ENCODE measurements at regions not wholly inside any gene's neighbourhood (a gene's known extent, or its start where the extent isn't known, plus 50 kb on each side); places are given as distances from the start of the nearest gene placed in this dataset.
A peak's percentile ranks its signal among the peaks of the same experiment; 100 is the strongest.

DNA sequence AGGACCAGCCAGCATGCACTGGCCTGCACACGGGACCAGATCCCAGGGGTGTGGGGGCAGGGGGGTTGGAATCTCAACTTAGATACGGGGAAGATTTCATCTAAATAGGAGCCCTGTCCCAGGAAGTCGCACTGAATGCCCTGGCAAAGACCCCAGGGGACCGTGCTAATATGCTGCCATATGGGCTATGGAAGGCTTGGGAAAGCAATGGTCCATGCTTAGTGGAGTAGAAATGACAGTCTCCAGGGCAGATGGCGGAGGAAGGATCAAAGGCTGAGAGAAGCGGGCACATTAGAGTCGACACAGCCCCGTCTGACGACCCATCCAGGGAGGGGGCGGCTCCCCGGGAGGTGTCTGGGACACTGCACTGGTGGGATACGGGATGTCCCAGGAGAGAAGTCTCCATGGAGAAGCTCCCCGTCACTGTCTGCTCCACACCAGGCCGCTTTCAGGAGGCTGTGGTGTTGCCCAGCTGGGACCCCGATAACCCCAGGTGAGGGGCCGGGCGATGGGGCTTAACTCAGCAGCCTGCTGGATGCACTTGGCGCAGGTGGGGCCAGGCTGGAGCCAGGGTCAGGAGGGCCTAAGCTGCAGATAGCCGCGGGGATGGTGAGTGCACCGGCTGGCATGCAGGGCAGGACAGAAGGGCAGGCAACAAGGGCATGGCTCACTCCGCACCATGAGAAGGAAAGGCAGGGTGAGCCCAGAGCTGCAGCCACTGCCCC is 377.7 kb upstream of the IRX1 start:
- DNase-seq: no peak

DNA sequence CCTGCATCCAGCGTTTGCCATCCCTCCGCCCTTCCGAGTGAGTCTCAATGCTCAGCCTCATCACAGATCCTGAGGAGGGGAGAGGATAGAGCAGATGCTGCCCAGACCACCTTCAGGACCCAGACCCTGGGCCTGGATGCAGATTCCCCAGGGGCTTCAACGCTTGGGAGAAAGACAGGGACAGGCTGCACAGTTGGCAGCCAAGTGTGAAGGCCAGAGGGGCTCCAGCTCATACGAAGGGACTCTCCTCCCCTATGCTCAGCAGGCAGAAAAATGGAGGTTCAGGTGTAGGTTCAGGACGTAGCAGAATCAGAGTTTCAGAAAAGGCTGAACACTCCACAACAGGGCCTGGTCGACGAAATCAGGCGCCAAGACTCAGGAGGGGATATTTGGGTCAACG is 378.5 kb upstream of the IRX1 start:
- no peak for DNase-seq

DNA sequence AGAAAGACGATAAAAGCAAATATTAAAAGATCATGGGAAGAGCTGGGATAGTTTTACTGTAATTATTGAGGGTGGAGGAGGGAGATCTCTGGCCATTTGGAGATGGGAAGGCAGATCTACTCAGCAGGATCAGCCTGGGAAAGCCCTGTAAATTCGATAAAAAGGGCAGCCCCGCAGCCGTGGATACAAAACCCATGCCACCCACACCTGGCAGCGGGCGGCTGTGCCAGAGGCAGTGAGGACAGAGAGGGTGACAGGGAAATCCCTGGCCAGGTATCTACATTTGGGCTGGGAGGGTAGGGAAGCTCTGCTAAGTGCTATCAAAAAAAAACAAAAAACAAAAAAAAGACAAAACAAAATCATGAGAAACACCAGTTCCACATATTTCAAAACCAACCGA is 379.2 kb upstream of the IRX1 start:
- no peak for DNase-seq

DNA sequence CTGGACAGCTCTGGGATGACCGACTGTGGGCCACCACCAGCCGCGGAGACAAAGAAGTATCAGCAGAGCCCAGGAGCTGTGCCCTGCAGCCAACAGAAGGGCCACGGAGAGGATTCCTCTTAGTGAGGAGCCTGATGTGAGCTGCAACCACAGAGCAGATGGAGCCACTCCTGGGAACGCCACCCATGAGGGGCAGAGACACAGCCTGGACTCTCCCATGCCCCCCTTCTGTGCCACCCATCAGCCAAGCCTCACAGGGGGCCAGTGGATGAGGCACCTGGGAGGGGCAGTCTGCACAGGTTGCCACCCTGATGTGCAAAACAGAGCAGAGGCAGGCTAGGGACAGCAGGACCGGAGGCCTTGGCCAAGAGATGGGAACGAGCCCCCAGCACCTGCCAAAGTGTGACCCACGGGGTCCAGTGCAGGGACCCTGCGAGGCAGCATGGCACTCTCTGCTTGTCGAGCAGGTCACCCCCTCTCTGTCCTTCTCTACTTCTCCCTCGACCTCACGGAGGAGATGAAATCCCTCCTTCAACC is 380.7 kb upstream of the IRX1 start:
- no peak for DNase-seq

DNA sequence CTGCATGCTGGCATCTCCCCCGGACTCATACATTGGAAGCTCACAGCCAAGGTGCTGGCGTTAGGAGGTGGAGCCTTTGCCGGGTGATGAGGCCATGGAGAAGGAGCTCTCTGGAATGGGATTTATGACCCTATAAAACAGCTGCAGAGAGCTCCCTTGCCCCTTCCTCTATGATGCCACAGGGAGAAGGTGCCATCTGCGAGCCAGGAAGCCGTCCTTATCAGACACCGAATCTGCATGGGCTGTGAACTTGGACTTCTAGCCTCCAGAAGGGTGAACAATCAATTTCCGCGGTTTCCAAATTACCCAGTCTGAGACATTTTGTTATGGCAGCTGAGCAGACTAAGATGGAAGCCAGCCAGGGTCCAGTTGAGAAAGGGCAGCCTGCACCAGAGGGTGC is 381.2 kb upstream of the IRX1 start:
- DNase-seq: no peak

DNA sequence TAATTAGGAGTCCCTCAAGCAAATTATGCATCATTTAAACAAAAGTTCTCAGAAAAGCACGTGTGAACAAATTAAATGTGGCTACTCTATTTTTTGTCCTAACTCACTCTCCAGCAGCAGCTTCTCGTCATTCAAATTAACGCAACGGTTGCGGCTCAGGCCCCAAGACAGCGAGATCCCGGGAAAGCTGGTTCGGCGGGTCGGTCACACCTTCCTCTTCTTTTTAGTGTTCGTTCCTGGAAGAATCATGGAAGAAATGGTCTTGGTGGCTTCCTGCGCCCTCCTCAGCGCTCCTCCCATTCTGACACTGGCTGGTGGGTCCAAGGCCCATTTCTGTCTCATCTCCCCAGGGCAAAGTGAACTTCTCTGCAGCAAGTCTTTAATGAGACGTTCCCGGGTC is 382.8 kb upstream of the IRX1 start:
- DNase-seq: no peak

DNA sequence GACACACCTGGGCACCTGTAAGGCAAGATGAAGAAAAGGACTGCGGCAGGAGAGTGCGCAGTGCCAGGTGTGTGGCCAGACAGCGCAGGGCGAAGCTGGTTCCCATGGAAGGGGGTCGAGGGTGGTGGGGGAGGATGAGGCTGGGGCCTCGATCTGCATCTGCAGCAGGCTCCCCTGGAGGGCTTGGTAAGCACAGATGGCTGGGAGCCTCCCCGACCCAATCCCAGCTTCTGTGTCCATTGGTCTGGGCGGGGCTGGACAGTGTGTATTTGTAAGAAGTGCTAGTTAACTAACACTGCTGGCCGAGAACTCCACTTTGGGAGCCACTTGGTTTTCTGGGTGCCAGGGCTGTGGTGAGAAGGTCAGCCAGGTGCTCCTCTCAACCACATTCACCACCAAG is 385.1 kb upstream of the IRX1 start:
- DNase-seq: no peak

DNA sequence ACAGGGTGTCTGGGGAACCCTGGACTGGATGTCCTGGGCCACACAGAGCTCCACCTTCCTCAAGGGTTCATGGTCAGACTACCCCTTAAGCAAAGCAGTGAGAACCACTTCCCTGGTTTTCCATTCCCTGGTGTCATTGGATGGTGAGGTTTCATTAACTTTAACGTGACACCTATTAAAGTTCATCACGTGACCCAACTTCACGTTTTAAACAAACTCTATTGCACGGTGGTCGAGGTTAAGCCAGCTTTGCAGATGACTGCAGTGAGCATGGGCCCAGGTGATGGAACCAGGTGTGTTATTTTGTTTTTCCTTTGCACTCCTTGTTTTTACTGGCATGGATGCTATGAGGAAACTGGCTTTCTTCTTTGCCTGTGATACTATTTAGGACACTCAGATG is 385.7 kb upstream of the IRX1 start:
- DNase-seq: no peak

DNA sequence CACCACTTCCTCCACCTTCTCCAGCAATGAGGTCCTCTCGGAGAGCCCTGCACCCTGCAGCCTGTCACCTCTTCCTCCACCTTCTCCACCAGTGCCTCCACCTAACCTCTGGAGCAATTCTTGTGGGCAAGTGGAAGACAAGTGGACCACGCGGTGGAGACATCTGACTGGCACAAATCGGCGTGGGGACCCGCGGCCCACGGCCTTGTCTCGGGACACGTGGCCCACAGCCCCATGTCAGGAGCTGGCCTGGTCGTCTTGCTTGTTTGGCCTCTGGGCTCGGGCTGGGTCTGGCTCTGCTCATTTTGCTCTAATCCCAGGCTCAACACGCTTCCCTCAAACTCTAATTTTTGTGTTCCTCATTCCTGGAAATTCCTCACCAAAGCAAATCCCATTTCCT is 393.1 kb upstream of the IRX1 start:
- DNase-seq: no peak

DNA sequence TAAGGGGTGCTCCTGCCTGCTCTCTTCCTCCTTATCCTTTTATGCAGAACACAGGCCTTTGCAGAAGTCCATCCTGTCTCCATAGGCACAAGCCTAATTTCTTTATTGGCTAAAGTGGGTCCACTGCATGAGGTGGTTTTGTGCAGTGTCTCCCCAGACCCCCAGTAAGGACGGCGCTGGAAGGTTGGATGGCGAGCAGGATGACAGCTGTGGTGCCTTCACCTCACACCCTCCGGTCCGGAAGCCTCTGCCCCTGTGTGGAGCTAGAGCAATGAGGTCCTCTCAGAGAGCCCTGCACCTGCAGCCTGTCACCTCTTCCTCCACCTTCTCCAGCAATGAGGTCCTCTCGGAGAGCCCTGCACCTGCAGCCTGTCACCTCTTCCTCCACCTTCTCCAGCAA is 393.7 kb upstream of the IRX1 start:
- no peak for DNase-seq

DNA sequence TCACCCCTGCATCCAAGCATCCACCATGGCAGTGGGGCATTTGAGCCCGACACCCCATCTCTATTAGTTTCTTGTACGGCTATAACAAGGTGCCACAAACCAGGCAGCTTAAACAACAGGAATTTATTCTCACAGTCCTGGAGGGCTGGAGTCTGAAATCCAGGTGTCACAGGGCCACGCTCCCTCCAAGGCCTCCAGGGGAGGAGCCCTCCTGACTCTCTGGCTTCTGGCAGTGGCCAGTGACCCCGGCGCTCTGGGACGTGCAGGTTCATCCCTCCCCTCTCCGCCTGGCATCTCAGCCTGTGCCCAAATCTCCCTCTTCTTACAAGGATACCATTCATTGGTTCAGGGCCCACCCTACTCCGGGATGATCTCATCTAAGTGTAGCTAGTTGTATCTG is 394.5 kb upstream of the IRX1 start:
- DNase-seq: no peak

DNA sequence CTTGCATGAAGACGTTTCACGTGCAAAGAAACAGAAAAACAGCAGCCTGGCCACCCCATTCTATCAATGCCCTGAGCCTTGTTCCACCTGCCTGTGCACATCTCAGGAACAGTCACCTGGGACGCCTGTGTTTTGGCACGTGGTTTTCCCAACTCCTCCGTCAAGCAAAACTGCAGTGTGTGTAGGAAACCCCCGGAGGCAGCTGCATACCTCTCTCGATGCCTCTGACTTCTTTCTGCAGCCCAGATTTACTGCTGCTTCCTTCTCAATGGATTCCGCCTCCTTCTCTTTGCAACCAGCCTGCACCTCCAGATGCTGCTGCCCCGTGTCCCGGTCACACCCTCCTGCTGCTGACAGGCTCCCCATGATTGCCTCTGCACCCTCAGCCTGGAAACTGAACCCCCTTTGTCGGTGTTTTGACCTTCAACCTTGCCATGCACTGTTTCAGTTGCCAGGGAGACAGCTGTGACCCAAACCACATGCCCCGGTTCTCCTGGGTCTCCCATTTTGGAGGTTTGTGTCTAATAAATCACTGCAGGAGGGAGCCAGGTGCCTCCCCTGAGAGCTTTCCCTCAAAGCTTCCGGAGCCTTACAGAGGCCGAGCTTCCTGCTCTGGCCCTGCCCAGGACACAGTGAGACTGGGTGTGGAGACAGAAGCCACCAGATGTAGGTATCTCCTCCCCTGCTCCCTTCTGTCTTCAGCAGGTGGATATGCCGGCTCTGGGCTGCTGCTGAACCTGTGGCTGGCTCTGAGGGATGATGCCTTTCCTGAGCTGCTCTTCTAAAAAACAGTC is 395.5 kb upstream of the IRX1 start:
- no peak for DNase-seq

DNA sequence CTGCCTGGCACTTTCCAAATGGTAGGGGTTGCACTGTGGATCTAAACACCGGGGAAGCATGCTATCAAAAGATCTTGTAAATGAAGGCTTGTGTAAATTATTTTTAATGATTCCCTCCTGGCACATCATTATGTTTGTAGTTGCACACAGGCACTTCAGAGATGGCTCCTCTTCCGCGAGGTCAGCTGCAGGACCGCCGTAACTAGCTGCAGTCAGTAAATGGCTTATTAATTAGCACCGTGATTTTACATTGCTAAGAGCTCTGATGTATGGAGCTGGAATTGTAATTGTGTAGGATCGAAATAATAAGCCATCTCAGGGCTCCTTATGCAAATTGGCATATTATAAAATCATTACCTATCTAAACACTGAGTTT is 397.6 kb upstream of the IRX1 start:
- DNase-seq: no peak

DNA sequence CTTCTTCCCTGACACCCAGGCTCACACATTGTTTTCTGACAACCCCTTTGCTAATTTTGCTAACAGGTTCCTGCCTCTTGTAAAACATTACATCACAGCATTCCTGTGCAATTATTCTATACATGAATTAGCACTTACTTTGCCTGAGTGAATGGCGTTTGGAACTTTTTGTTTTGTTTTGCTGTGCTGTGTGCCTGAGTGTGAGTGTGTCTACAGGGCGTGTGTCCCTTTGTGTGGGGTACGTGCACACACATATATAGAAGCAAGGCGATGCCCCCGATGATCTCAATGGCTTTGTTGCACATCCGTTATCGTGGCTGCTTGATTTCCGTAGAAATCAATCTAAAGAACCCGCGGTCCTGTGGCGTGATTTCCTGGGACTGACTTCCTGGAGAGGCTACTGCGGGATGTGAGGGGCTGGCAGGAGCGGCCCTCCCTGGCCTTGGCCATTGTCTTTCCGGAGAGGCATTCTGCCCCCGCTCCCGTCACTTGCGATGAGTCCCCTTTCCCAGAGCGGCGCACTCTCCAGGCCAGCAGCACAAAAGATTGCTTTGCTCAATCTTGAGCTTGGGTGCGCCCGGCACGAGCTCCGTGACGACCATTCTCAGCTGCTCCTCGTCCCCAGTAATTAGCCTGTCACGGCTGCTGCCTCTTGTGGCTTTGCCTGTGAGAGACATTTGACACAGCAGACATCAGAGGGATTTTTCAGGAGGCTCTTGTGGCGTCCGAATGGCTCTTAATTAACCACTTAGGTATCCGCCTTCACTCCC is 398.1 kb upstream of the IRX1 start:
- peak; percentile 94 for DNase-seq

DNA sequence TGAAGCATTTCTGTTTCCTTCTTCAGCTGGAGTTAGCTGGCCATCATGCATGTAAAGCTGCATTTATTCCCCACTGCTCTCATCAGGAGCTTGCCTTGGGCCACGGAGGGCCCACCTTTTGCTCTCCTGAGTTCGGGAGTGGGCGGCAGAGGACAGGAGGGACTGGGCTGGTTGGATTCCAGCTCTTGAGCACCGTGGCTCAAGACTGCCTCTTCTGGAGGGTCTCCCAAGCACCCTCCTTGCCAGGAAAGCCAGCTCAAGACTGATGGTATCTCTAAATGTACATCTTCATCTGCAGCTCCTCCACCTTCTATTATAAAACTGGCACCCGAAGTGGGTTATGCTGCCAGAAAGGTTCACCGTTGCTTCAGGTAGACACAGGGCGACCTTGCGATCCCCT is 399.6 kb upstream of the IRX1 start:
- DNase-seq: no peak

DNA sequence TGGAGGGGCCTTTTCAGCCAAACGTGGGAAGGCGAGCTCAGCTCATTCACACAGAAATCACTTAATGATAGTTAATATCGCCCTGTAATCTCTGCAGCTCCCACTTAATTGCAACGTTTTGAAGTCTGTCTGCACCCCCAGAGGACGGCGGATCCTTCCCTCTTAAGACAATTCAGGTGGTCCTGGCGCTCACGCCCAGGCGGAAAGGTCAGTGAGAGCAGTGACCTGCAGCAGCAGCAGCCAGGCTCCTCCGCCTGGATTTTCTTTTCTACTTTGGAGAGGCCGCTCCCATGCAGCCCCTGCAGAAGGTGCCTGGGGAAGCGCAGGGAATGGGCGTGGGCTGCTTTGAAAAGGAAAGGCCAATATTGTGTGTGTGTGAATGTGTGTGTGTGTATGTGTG is 400.9 kb upstream of the IRX1 start:
- no peak for DNase-seq

DNA sequence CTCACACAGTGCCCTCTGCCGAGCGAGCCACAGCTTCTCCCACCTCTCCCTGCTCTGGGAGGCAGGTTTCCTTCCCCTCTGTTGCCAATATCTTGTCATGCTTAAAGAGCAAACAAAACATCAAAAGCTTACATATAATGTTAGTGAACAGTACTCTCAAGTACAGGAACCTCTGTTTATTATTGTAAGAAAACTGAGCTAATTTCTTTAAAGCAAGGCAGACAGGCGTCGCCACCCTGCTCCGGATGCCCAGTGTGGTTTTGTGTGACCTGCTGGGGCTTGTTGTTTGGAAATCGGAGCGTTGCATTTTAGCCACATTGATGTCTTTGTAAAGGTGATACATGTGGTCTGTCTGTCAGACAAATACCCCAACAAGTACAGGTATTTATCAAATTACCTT is 401.4 kb upstream of the IRX1 start:
- no peak for DNase-seq

DNA sequence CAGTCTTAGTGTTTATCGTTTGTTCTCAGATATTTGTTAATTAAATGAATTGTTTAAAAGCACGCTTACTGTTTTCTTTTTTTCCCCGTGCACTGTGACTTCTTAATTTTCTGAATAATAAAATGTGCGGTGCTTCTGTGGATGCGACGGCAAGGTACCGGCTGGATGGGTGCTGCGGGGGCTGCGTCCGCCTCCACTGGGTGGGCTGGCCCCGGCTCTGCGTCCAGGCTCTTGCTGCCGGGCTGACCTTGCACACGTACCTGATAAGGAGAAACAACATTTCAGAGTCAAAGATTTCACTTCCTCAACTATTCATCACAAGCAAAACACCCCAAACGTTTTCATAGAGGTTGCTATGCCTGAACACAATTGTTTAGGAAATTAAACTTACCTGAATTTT is 404.0 kb upstream of the IRX1 start:
- no peak for DNase-seq

DNA sequence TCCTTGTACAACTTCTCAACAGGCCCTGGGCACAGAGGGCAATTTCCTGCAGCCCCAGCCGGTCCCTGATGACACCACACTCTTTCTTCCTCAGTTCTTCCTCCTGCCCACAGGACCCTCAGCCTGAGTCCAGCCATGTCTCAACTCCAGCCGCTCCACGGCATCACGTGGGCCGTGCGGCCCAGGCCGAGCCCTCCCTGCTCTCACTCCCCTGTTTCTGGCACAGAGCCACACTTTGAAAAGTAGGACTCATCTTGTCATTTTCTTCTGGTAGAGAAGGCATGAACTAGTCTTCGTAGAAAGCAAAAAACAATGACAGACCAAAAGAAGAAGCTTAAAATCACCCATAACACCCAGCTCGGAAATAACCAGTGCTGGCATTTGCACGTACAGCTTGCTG is 404.7 kb upstream of the IRX1 start:
- DNase-seq: no peak

DNA sequence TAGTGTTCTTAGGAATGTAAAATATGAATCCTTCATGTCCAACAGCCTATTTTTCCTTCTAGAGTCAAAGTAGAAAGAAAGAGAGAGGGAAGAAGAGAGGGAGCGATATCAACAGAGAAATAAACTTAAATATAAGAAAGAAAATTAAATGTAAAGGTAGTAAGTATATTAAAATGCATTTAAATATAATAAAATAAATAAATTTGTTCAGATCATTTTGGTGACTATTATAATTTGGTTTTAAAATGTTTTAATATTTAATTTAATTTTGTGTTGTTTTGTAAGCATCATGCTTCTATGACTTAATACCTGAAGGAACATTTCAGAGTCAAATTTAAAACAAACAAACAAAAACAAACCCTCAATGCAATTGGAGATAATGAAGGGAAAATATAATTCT is 405.2 kb upstream of the IRX1 start:
- DNase-seq: no peak

DNA sequence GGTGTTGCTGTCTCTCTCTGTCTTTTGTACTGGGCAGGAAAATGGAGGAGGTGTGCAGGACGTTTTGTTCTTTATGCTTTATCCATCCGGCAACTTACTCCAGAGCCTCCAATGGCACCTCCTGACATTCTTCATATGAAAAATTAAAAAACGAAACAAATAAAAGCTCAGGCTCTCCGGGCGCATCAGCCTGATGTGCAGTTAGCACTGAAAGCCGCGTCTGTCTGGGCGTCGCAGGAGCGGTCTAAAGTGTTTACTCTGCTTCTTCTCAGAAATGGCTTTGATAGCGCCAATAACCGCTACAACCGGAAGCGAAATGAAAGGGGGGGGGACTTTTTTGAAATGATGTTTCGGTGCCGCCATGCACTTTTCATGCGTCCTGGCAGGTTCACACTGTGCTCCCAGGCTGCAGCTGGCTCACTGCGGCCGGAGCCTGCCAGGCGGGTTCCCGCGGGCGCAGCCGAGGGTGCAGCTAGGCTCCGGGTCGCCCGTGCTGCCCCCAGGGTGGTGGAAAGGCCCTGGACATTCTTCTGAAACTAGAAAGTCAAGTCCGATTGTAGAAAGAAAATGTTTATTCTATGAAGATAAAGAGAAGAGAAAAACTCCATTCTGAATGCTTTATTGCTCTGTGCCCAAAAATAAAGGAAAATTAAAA is 407.7 kb upstream of the IRX1 start:
- peak; percentile 80 for DNase-seq

DNA sequence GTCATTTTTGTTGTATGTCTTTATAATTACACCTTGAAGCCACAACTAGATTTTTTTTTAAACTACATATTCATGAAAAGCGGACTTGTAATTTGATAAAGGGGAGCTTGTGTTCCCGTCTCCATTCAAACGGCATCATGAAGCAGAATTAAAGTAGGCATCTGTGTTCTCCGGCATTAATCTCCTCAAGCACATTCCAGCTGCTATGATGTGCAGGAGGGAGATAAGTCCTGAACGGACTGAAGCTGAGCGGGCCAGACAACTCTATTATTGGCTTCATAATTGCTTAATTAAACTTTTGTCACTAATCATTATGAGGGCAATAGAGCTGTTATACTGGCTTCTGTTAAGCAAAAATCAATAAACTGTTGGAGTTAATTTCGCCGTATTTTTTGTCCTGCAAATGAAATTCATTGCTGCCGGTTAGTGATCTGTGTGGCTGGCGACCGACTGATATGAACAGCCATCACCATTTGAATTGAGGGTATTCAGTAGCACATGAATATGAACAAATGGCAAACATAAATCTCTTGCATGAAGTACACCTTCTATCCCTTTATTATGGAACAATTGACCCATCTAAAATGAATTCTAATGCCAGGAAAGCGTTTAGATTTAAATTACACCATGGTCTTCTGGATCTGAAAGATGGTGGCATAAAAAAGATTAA is 408.8 kb upstream of the IRX1 start:
- peak; percentile 44 for DNase-seq

DNA sequence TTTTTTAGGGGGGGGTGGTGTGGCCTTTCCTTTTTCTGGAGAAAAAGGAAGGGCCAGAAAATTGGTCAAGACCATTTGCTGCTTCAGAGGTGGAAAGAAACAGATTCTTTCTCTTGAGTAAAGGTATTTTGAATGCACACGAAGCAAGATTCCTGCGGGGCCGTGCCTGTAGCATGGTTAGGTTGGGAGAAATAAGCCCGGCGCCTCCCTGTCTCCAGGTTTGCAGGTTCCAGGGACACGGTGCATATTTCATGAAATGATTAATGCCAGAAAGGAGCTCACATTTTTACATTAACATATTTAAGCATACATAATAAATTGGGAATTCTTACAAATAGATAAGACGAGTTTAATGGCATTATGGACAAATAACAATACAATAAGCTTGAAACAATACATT is 409.5 kb upstream of the IRX1 start:
- DNase-seq: no peak

Data from NCI-H1105 (cell line).